PC-9 (cell line): ENCODE measurements at regions not wholly inside any gene's neighbourhood (a gene's known extent, or its start where the extent isn't known, plus 50 kb on each side); places are given as distances from the start of the nearest gene placed in this dataset.

Source experiments
- BruUV-seq: library from RNA; stranded (reverse); fragments of 400-500 nt; replicated peaks from 2 replicates; lab custom pipeline; 2021; lab: Mats Ljungman, UMichigan
- CTCF ChIA-PET: fragments of 300-600 bp; sonication (Branson Sonifier 250); formaldehyde crosslinking; loops from one replicate; lab custom pipeline; 2022; ENCODE audit warnings: antibody characterized with exemption; lab: Charles Lee
- POLR2A ChIA-PET: fragments of 300-600 bp; sonication (Branson Sonifier 250); formaldehyde crosslinking; loops from one replicate; lab custom pipeline; 2022; ENCODE audit warnings: antibody characterized with exemption; ENCODE audit not compliant: unreplicated experiment; lab: Charles Lee
- DNase-seq, 2 experiments: peaks; one replicate each; pipeline versions ENCODE4 v3.0.0 to v3.0.0-alpha.2; 2015 to 2022; ENCODE audit warnings: mixed read lengths in 1 of 2
- H2AFZ ChIP-seq: fragments of 200-600 bp; sonication (generic); 2 replicates; pipeline ENCODE4 v1.8.1; 2017; ENCODE audit warnings: antibody characterized with exemption
- H3F3A ChIP-seq: fragments of 200-600 bp; sonication (generic); 2 replicates; pipeline ENCODE4 v1.8.1; 2017; ENCODE audit warnings: antibody characterized with exemption, mild to moderate bottlenecking, low read depth; ENCODE audit not compliant: insufficient read depth
- H3K27ac ChIP-seq: fragments of 200-600 bp; sonication (generic); 2 replicates; pipeline ENCODE4 v1.6.1; 2016; ENCODE audit warnings: mixed run types
- H3K27me3 ChIP-seq: fragments of 200-600 bp; sonication (generic); 2 replicates; pipeline ENCODE4 v1.6.1; 2016; ENCODE audit warnings: low read depth, mixed run types; ENCODE audit not compliant: insufficient read depth
- H3K36me3 ChIP-seq: fragments of 200-600 bp; sonication (generic); 2 replicates; pipeline ENCODE4 v1.6.1; 2016; ENCODE audit warnings: low read depth, mixed run types
- H3K4me1 ChIP-seq: fragments of 200-600 bp; sonication (generic); replicated peaks from 2 replicates; pipeline ENCODE4 v1.6.1; 2016; ENCODE audit warnings: mixed run types; ENCODE audit not compliant: insufficient read depth
- H3K4me2 ChIP-seq: fragments of 200-600 bp; sonication (generic); 2 replicates; pipeline ENCODE4 v1.6.1; 2017; ENCODE audit warnings: mixed run types
- H3K4me3 ChIP-seq: fragments of 200-600 bp; sonication (generic); 2 replicates; pipeline ENCODE4 v1.6.1; 2016; ENCODE audit warnings: mixed run types
- H3K79me2 ChIP-seq: fragments of 200-600 bp; sonication (generic); 2 replicates; pipeline ENCODE4 v1.6.1; 2017; ENCODE audit warnings: low read depth, mixed run types
- H3K9me2 ChIP-seq: fragments of 200-600 bp; sonication (generic); 2 replicates; pipeline ENCODE4 v1.8.1; 2017; ENCODE audit warnings: mild to moderate bottlenecking; ENCODE audit not compliant: insufficient read depth
- H3K9me3 ChIP-seq: fragments of 200-600 bp; sonication (generic); 2 replicates; pipeline ENCODE4 v1.8.1; 2016; ENCODE audit warnings: low read depth; ENCODE audit not compliant: insufficient read depth
- H4K20me1 ChIP-seq: fragments of 200-600 bp; sonication (generic); 2 replicates; pipeline ENCODE4 v1.8.1; 2017; ENCODE audit not compliant: insufficient read depth
- CTCF ChIP-seq: fragments of 200-600 bp; sonication (generic); conservative IDR thresholded peaks from 2 replicates; pipeline ENCODE4 v1.6.1; 2017; ENCODE audit warnings: mixed run types, antibody characterized with exemption, mild to moderate bottlenecking, moderate library complexity
- EZH2 ChIP-seq: fragments of 200-600 bp; sonication (generic); IDR thresholded peaks from 2 replicates; pipeline ENCODE4 v1.8.0; 2017; ENCODE audit warnings: antibody characterized with exemption, low read depth
- intact Hi-C: fragments of 100-400 bp; cut with micrococcal nuclease; formaldehyde crosslinking; loops from one replicate; pipeline ENCODE4 v1.10.0; 2022; ENCODE audit not compliant: unreplicated experiment

GRCh38 chr10:20713420-20713819 is 183.7 kb downstream of the NEBL start:
- BruUV-seq, result no TSS peak
- CTCF ChIA-PET, result no interaction called here
- TF ChIP-seq EZH2 (no peak), CTCF (no peak)

GRCh38 chr10:20712774-20713173 is 184.3 kb downstream of the NEBL start:
- H3K9me2 ChIP-seq, result no peaks in the 10 kb centered on the region
- no peak for DNase-seq
- H3F3A ChIP-seq, result no peaks in the 10 kb centered on the region
- no TSS peak for BruUV-seq
- no peaks in the 10 kb centered on the region for H4K20me1 ChIP-seq
- TF ChIP-seq CTCF (no peak), EZH2 (no peak)
- H3K36me3 ChIP-seq, result no peaks in the 10 kb centered on the region
- H3K4me2 ChIP-seq, result no peak overlapping the region
- H2AFZ ChIP-seq, result no peak overlapping the region
- ChIA-PET POLR2A (no interaction called here), CTCF (no interaction called here)
- H3K4me1 ChIP-seq, result no peaks in the 10 kb centered on the region
- intact Hi-C loops, result no loop called here
- no peaks in the 10 kb centered on the region for H3K9me3 ChIP-seq
- no peak overlapping the region for H3K27ac ChIP-seq
- H3K27me3 ChIP-seq, result no peaks in the 10 kb centered on the region
- H3K4me3 ChIP-seq, result no peak overlapping the region
- H3K79me2 ChIP-seq, result no peaks in the 10 kb centered on the region

More at GRCh38 chr10:20713420-20713819, 183.7 kb downstream of the NEBL start:
- Histone ChIP-seq H3K4me3 (no peak overlapping the region), H3K36me3 (no peaks in the 10 kb centered on the region), H3K4me1 (no peaks in the 10 kb centered on the region), H3K27ac (no peak overlapping the region), H3F3A (no peaks in the 10 kb centered on the region), H3K9me2 (no peaks in the 10 kb centered on the region), H3K27me3 (no peaks in the 10 kb centered on the region), H3K79me2 (no peaks in the 10 kb centered on the region), H2AFZ (no peak overlapping the region), H3K4me2 (no peak overlapping the region), H3K9me3 (no peaks in the 10 kb centered on the region), H4K20me1 (no peaks in the 10 kb centered on the region)
- POLR2A ChIA-PET, result no interaction called here
- no peak for DNase-seq
- intact Hi-C loops, result no loop called here

GRCh38 chr10:20709708-20710107 is 187.4 kb downstream of the NEBL start:
- H3K4me2 ChIP-seq, result no peak overlapping the region
- TF ChIP-seq EZH2, result no peak
- TF ChIP-seq CTCF, result no peak

More at GRCh38 chr10:20709708-20710107, 187.4 kb downstream of the NEBL start:
- no peaks in the 10 kb centered on the region for H4K20me1 ChIP-seq
- H3K27ac ChIP-seq, result no peak overlapping the region
- ChIA-PET POLR2A (no interaction called here), CTCF (no interaction called here)
- no peaks in the 10 kb centered on the region for H3K4me1 ChIP-seq
- no peak for DNase-seq
- intact Hi-C loops, result no loop called here
- BruUV-seq, result no TSS peak
- H3K9me3 ChIP-seq, result no peaks in the 10 kb centered on the region
- H3K36me3 ChIP-seq, result no peaks in the 10 kb centered on the region
- H3F3A ChIP-seq, result no peaks in the 10 kb centered on the region
- H3K4me3 ChIP-seq, result no peak overlapping the region
- no peaks in the 10 kb centered on the region for H3K9me2 ChIP-seq
- H3K79me2 ChIP-seq, result no peaks in the 10 kb centered on the region
- H2AFZ ChIP-seq, result no peak overlapping the region
- 0 out of 2 replicates have a peak, but pooled peaks cover 4% of the 10 kb centered on the region for H3K27me3 ChIP-seq
